ENCODE measurements at regions not wholly inside any gene's neighbourhood (a gene's known extent, or its start where the extent isn't known, plus 50 kb on each side); places are given as distances from the start of the nearest gene placed in this dataset.

DNA sequence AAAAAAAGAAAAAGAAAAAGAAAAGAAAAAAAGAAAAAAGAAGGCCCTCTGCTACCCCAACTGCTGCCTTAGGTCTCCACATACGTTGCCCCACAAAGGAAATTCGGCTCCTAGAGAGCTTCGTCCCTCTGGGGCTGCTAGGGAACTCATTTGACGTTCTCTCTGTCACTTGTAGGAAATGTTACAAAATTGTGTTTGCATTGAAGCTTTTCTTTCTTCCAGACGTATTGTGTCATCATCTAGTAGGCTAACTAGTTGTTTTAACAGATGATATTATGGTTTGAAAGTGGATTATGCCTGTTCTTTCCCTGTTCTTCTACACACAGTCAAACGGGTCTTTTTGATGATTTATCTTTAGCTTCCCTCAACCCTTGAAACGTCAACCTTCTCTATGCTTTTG lies 125.3 kb downstream of the BDH1 start:
- no peaks in the 10 kb centered on the region for H3K36me3 ChIP-seq (ENCODE audit: control insufficient read depth, insufficient read depth, low read length, severe bottlenecking)
- no peak overlapping the region for H3K4me3 ChIP-seq (ENCODE audit: low read length)
- H3K9ac ChIP-seq (ENCODE audit: low read length), result no peak overlapping the region
- DNase-seq (ENCODE audit: low read depth), result peak; percentile 28
- peaks cover 5% of the 10 kb centered on the region for H3K4me1 ChIP-seq (ENCODE audit: control insufficient read depth, insufficient read depth, low read length)
- peaks cover 32% of the 10 kb centered on the region for H3K27me3 ChIP-seq (replicated peaks; ENCODE audit: control insufficient read depth, insufficient read depth, low read length)
- H3K9me3 ChIP-seq (ENCODE audit: control insufficient read depth, low read length), result no peaks in the 10 kb centered on the region

DNA sequence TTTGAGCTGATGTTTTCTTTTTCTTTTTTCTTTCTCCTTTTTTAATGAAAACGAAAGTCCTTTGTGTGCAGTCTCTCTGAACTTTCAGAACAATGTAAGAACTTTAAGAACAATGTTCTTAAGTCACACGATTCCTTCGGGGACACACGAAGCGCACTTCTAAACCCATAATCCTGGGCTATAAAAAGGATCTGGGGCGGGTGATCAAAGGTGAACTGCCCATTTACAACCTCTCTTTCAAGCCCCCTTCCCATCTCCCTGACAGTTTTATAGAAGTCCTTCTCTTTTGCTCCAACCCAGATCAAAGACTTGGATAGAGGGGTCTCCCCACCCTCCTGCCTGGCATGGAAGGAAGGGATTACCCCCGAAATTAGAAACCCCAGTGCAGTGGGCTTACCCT lies 126.8 kb downstream of the BDH1 start:
- H3K27me3 ChIP-seq (replicated peaks; ENCODE audit: control insufficient read depth, insufficient read depth, low read length), result peaks cover 32% of the 10 kb centered on the region
- H3K4me3 ChIP-seq (ENCODE audit: low read length), result no peak overlapping the region
- H3K4me1 ChIP-seq (ENCODE audit: control insufficient read depth, insufficient read depth, low read length), result peaks cover 5% of the 10 kb centered on the region
- DNase-seq (ENCODE audit: low read depth), result no peak
- H3K9me3 ChIP-seq (ENCODE audit: control insufficient read depth, low read length), result no peaks in the 10 kb centered on the region
- no peak overlapping the region for H3K9ac ChIP-seq (ENCODE audit: low read length)
- H3K36me3 ChIP-seq (ENCODE audit: control insufficient read depth, insufficient read depth, low read length, severe bottlenecking), result no peaks in the 10 kb centered on the region

DNA sequence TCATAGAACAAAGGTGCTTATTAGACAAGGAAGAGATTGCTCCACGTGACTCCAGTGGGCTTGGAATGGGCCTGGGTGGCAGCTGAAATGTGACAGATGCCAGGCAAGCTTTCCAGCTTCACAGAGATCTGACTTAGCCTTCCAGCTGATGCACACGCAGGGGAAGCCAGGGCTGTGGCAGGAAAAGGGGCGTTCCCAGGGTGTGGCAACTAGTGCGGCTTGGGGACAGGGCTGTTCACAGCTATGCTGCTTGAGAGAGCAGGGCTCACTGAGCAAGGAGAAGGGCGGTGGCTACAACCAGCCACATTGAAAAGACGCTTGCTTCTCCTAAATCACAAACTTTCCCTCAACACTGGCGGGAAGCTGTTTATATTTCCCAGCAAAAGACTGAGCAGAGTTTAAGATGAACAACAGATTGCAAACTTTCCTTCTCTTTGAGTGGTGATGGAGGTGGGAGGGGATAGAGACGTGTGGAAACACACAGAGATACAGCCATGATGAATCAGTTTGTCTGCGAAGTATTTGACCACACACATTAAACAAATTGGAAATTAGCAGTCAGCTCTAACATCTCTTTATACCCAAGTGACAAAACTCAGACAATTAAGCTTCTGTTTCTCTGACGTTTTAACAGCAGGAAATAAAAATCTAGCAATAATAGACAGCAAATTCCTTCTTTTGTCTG lies 127.5 kb downstream of the BDH1 start:
- peak; percentile 50 for DNase-seq (ENCODE audit: low read depth)
- Histone ChIP-seq H3K27me3 (replicated peaks; ENCODE audit: control insufficient read depth, insufficient read depth, low read length) (peaks cover 36% of the 10 kb centered on the region), H3K9ac (ENCODE audit: low read length) (no peak overlapping the region), H3K4me1 (ENCODE audit: control insufficient read depth, insufficient read depth, low read length) (peaks cover 5% of the 10 kb centered on the region), H3K4me3 (ENCODE audit: low read length) (no peak overlapping the region), H3K9me3 (ENCODE audit: control insufficient read depth, low read length) (no peaks in the 10 kb centered on the region), H3K36me3 (ENCODE audit: control insufficient read depth, insufficient read depth, low read length, severe bottlenecking) (no peaks in the 10 kb centered on the region)

DNA sequence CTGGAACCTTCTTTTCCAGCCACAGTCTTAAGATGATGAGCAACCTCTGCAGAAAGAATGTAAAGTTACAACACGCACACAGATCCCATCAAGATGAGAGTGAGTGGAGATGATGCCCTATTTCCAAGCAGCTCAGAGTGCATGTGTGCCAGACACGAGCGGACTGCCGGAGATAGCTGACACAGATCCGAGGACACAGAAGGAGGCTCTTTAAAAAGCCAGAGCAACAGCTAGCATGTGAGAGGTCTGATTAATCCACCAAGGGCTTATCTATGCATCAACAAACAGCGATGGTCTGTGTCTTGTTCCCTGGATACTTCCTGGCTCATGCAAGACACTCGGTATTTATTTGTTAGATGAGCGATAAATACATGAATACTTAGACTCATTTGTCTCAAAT lies 128.6 kb upstream of the DLG1 start:
- Histone ChIP-seq H3K9ac (ENCODE audit: low read length) (no peak overlapping the region), H3K27me3 (replicated peaks; ENCODE audit: control insufficient read depth, insufficient read depth, low read length) (peaks cover 44% of the 10 kb centered on the region), H3K4me3 (ENCODE audit: low read length) (no peak overlapping the region), H3K9me3 (ENCODE audit: control insufficient read depth, low read length) (no peaks in the 10 kb centered on the region), H3K36me3 (ENCODE audit: control insufficient read depth, insufficient read depth, low read length, severe bottlenecking) (no peaks in the 10 kb centered on the region), H3K4me1 (ENCODE audit: control insufficient read depth, insufficient read depth, low read length) (peaks cover 5% of the 10 kb centered on the region)
- DNase-seq (ENCODE audit: low read depth), result no peak

DNA sequence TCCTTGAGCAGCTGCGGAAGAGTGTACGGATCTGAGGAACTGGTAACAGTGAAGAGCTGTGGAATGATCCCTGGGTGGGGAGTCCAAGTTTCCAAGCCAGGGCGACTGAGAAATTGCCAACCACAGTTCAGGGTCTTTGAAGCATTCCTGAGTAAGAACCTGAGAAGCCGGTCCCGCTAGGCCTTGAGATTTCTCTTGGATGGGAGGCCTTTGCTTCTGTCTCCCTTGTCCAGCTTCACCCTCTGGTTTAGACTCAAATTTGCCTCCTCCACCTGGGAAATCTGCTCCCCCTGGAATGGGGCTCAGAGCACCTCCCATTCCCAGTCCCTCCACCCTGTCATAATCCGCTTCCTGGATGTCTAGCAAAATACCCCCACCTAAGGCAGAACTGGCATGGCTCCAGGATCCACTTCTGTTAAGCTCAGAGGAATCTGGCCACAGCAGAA lies 127.7 kb upstream of the DLG1 start:
- DNase-seq (ENCODE audit: low read depth), result peak; percentile 5
- Histone ChIP-seq H3K4me3 (ENCODE audit: low read length) (no peak overlapping the region), H3K9me3 (ENCODE audit: control insufficient read depth, low read length) (no peaks in the 10 kb centered on the region), H3K36me3 (ENCODE audit: control insufficient read depth, insufficient read depth, low read length, severe bottlenecking) (no peaks in the 10 kb centered on the region), H3K9ac (ENCODE audit: low read length) (no peak overlapping the region), H3K27me3 (replicated peaks; ENCODE audit: control insufficient read depth, insufficient read depth, low read length) (peaks cover 45% of the 10 kb centered on the region), H3K4me1 (ENCODE audit: control insufficient read depth, insufficient read depth, low read length) (peaks cover 5% of the 10 kb centered on the region)

DNA sequence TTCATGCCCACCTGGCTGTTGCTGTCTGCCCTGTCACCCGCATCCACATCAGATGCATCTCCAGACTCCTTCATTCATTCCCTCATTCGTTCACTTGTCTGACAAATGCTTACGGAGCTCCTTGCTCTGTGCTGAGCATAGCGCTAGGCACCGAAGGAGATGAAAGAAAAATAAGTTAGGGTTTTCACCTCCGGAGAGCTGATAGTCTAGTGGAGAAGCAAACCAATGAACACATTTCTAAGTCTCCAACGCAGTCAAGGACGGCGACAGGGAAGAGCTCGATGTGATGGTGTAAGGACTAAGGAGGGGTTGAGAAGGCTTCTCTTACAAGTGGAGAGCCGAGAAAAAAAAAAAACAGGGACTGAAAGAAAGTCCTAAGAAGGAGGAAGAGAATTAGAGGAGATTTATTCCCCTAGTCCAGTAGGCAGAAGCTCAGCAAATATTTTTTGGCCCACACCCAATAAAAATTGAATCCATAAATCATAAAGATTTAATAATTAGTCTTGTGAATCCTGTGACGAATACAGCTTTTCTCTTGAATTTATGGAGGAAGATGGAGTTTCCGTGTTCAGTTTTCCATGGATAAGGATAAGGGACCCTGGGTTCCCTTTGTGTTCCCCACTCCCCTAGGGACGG lies 127.2 kb upstream of the DLG1 start:
- no peak overlapping the region for H3K4me3 ChIP-seq (ENCODE audit: low read length)
- H3K9ac ChIP-seq (ENCODE audit: low read length), result no peak overlapping the region
- peaks cover 47% of the 10 kb centered on the region for H3K27me3 ChIP-seq (replicated peaks; ENCODE audit: control insufficient read depth, insufficient read depth, low read length)
- H3K4me1 ChIP-seq (ENCODE audit: control insufficient read depth, insufficient read depth, low read length), result peaks cover 2% of the 10 kb centered on the region
- H3K36me3 ChIP-seq (ENCODE audit: control insufficient read depth, insufficient read depth, low read length, severe bottlenecking), result no peaks in the 10 kb centered on the region
- DNase-seq (ENCODE audit: low read depth), result no peak
- no peaks in the 10 kb centered on the region for H3K9me3 ChIP-seq (ENCODE audit: control insufficient read depth, low read length)

DNA sequence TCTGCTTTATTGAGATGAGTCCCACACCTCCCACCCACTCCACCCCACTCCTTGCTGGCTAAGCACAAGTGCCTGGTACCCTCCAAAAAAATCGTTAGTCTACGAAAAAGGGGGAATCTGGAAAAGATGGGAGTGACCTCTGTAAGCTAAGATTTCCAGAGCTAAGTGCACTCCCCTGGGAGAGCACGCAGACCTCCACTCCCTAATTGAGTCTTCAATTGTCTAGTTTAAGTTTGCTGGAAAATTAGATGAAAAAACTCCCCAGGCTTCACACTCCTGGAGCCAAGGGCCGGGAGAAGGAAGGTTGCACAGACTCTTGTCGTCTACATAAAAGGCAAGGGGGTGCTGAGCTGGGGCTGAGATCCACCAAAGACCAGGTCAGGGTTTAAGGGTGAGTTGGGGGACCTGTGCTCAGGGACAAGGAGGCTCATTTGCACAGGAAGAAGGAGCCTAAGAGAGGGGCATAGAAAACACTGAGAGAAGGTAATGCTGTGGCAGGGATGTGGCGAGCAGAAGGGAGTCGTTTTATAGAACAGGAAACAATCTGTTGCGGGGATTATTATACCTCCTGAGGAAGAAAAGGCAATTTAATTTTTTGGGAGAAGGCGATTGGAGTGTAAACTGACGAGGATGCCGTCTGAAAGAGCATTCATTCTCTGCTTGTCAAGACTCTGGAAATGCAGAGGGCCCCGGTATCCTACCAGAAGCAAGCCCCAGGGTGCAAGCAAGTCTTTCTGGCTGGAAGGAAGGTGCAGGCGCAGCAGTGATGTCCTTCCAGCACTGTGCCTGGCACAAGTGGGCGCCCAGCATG lies 126.5 kb upstream of the DLG1 start:
- no peak overlapping the region for H3K4me3 ChIP-seq (ENCODE audit: low read length)
- no peaks in the 10 kb centered on the region for H3K9me3 ChIP-seq (ENCODE audit: control insufficient read depth, low read length)
- H3K36me3 ChIP-seq (ENCODE audit: control insufficient read depth, insufficient read depth, low read length, severe bottlenecking), result no peaks in the 10 kb centered on the region
- H3K9ac ChIP-seq (ENCODE audit: low read length), result no peak overlapping the region
- no peaks in the 10 kb centered on the region for H3K4me1 ChIP-seq (ENCODE audit: control insufficient read depth, insufficient read depth, low read length)
- H3K27me3 ChIP-seq (replicated peaks; ENCODE audit: control insufficient read depth, insufficient read depth, low read length), result peaks cover 50% of the 10 kb centered on the region
- no peak for DNase-seq (ENCODE audit: low read depth)

DNA sequence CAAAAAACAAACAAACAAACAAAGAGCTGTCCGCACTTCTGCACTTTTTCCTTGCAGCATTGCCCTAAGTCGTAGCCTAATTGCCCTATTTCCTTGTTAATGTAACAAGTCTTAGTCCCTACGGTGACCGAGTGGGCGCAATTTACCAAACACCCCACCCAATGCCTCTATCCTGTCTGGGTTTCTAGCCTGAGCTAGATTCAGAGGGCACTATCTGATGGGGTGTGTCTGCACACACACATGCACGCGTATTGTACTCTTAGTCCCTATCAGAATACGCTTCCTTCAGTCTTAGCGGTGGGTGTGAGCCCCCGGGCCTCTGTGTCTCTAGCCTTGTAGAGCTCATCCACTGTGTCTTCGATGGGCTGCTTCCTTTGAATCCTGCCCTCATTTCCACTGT lies 125.9 kb upstream of the DLG1 start:
- Histone ChIP-seq H3K9me3 (ENCODE audit: control insufficient read depth, low read length) (no peaks in the 10 kb centered on the region), H3K4me1 (ENCODE audit: control insufficient read depth, insufficient read depth, low read length) (no peaks in the 10 kb centered on the region), H3K4me3 (ENCODE audit: low read length) (no peak overlapping the region), H3K9ac (ENCODE audit: low read length) (no peak overlapping the region), H3K36me3 (ENCODE audit: control insufficient read depth, insufficient read depth, low read length, severe bottlenecking) (no peaks in the 10 kb centered on the region), H3K27me3 (replicated peaks; ENCODE audit: control insufficient read depth, insufficient read depth, low read length) (peaks cover 56% of the 10 kb centered on the region)
- no peak for DNase-seq (ENCODE audit: low read depth)

DNA sequence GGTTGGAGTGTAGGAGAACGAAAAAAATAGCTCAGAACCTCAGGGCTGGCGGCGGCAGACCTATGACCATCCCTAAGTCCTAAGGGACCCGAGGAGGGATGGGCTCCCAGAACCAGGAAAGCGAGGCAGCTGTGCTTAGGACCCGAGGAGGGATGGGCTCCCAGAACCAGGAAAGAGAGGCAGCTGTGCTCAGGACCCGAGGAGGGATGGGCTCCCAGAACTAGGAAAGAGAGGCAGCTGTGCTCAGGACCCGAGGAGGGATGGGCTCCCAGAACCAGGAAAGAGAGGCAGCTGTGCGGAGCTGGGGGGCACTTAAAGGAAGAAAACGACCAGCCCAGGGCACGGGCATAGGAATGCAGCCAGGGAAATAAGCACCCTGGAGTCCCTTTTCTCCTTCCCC lies 125.0 kb upstream of the DLG1 start:
- Histone ChIP-seq H3K4me3 (ENCODE audit: low read length) (no peak overlapping the region), H3K9ac (ENCODE audit: low read length) (no peak overlapping the region), H3K36me3 (ENCODE audit: control insufficient read depth, insufficient read depth, low read length, severe bottlenecking) (no peaks in the 10 kb centered on the region), H3K27me3 (replicated peaks; ENCODE audit: control insufficient read depth, insufficient read depth, low read length) (peaks cover 63% of the 10 kb centered on the region), H3K4me1 (ENCODE audit: control insufficient read depth, insufficient read depth, low read length) (no peaks in the 10 kb centered on the region), H3K9me3 (ENCODE audit: control insufficient read depth, low read length) (no peaks in the 10 kb centered on the region)
- DNase-seq (ENCODE audit: low read depth), result no peak

DNA sequence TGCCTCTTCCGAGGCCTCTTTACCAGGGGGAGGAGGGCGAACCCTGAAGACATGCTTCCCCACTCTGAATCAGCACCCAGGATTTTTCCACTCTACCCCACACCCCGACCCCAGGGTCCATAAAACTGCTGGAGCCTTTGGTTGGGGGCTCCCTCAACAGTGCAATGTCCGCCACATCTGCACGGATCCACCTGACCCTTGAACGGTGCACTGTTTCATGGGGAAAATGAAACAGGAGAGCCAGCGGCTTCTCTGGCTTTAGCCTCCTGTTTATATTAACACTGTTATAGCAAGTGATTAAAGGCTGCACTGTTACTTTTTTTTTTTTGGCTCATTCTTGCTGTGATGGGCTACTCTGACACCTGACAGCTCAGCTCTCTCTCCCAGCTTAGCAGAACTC lies 124.1 kb upstream of the DLG1 start:
- no peak for DNase-seq (ENCODE audit: low read depth)
- H3K9ac ChIP-seq (ENCODE audit: low read length), result no peak overlapping the region
- no peaks in the 10 kb centered on the region for H3K9me3 ChIP-seq (ENCODE audit: control insufficient read depth, low read length)
- H3K4me3 ChIP-seq (ENCODE audit: low read length), result no peak overlapping the region
- H3K27me3 ChIP-seq (replicated peaks; ENCODE audit: control insufficient read depth, insufficient read depth, low read length), result peaks cover 65% of the 10 kb centered on the region
- H3K36me3 ChIP-seq (ENCODE audit: control insufficient read depth, insufficient read depth, low read length, severe bottlenecking), result no peaks in the 10 kb centered on the region
- H3K4me1 ChIP-seq (ENCODE audit: control insufficient read depth, insufficient read depth, low read length), result peaks cover 4% of the 10 kb centered on the region

DNA sequence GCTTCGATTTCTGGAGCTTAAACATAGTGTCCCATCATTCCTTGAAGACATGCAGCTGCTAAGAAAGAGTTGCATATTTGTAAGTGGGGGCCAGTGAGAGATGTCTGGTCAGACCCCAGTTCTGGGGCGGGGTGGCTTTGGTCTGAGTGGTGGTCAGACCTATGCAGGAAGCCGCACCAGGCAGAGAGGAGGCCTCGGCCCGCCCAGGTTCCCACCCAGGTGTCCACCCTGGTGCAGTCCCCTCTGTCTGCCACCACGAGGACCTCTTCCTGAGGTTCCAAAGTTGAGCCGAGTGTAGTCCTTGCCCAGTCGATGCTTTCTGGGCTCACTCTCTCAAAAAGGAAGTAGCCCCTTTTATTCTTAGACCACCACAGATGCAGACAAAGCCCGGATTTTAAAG lies 122.6 kb upstream of the DLG1 start:
- Histone ChIP-seq H3K36me3 (ENCODE audit: control insufficient read depth, insufficient read depth, low read length, severe bottlenecking) (no peaks in the 10 kb centered on the region), H3K9me3 (ENCODE audit: control insufficient read depth, low read length) (no peaks in the 10 kb centered on the region), H3K4me1 (ENCODE audit: control insufficient read depth, insufficient read depth, low read length) (peaks cover 8% of the 10 kb centered on the region), H3K9ac (ENCODE audit: low read length) (no peak overlapping the region), H3K4me3 (ENCODE audit: low read length) (no peak overlapping the region), H3K27me3 (replicated peaks; ENCODE audit: control insufficient read depth, insufficient read depth, low read length) (peaks cover 67% of the 10 kb centered on the region)
- DNase-seq (ENCODE audit: low read depth), result no peak
